ENCODE measurements at regions not wholly inside any gene's neighbourhood (a gene's known extent, or its start where the extent isn't known, plus 50 kb on each side); places are given as distances from the start of the nearest gene placed in this dataset.

- intact Hi-C loops (cut with DNase I; ENCODE audit: low total_unique reads) = no loop called here
- Histone ChIP-seq H3K36me3 (no peaks in the 10 kb centered on the region), H3K9me3 (no peaks in the 10 kb centered on the region), H3K4me3 (no peak overlapping the region), H3K27me3 (peaks cover 0 to 3% of the 10 kb centered on the region in 2 donors), H3K27ac (no peak overlapping the region), H3K4me1 (no peaks in the 10 kb centered on the region)
- no peak for DNase-seq (ENCODE audit: low spot score in 2 of 2)
- no peak for TF ChIP-seq POLR2AphosphoS5 (IDR thresholded peaks at IDR 0.05)
- TF ChIP-seq, protein P1, sequence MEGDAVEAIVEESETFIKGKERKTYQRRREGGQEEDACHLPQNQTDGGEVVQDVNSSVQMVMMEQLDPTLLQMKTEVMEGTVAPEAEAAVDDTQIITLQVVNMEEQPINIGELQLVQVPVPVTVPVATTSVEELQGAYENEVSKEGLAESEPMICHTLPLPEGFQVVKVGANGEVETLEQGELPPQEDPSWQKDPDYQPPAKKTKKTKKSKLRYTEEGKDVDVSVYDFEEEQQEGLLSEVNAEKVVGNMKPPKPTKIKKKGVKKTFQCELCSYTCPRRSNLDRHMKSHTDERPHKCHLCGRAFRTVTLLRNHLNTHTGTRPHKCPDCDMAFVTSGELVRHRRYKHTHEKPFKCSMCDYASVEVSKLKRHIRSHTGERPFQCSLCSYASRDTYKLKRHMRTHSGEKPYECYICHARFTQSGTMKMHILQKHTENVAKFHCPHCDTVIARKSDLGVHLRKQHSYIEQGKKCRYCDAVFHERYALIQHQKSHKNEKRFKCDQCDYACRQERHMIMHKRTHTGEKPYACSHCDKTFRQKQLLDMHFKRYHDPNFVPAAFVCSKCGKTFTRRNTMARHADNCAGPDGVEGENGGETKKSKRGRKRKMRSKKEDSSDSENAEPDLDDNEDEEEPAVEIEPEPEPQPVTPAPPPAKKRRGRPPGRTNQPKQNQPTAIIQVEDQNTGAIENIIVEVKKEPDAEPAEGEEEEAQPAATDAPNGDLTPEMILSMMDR (IDR thresholded peaks at IDR 0.05) = no peak
- no peak for TF ChIP-seq POLR2A (IDR thresholded peaks at IDR 0.05)
Measured at GRCh38 chr16:17847234-17847795, 376.6 kb upstream of the XYLT1 start.

GRCh38 chr16:17846030-17846429 lies 375.3 kb upstream of the XYLT1 start:
- no peak for DNase-seq (ENCODE audit: low spot score in 2 of 2)
- no peak overlapping the region for H3K27ac ChIP-seq
- TF ChIP-seq, protein P1 (IDR thresholded peaks at IDR 0.05) = no peak
- no peak for TF ChIP-seq POLR2A (IDR thresholded peaks at IDR 0.05)
- no peak for TF ChIP-seq POLR2AphosphoS5 (IDR thresholded peaks at IDR 0.05)
- H3K4me1 ChIP-seq = no peaks in the 10 kb centered on the region
- H3K4me3 ChIP-seq = no peak overlapping the region
- intact Hi-C loops (cut with DNase I; ENCODE audit: low total_unique reads) = no loop called here
- no peaks in the 10 kb centered on the region for H3K9me3 ChIP-seq
- H3K27me3 ChIP-seq = peaks cover 0 to 3% of the 10 kb centered on the region in 2 donors
- no peaks in the 10 kb centered on the region for H3K36me3 ChIP-seq

GRCh38 chr16:17845031-17845430 lies 374.3 kb upstream of the XYLT1 start:
- H3K27ac ChIP-seq = no peak overlapping the region
- intact Hi-C loops (cut with DNase I; ENCODE audit: low total_unique reads) = no loop called here
- peaks cover 0 to 3% of the 10 kb centered on the region in 2 donors for H3K27me3 ChIP-seq
- H3K4me3 ChIP-seq = no peak overlapping the region
- H3K9me3 ChIP-seq = no peaks in the 10 kb centered on the region
- H3K4me1 ChIP-seq = no peaks in the 10 kb centered on the region
- TF ChIP-seq POLR2A (IDR thresholded peaks at IDR 0.05) = no peak
- TF ChIP-seq, protein P1 (IDR thresholded peaks at IDR 0.05) = no peak
- TF ChIP-seq POLR2AphosphoS5 (IDR thresholded peaks at IDR 0.05) = no peak
- no peaks in the 10 kb centered on the region for H3K36me3 ChIP-seq
- no peak for DNase-seq (ENCODE audit: low spot score in 2 of 2)

GRCh38 chr16:17843905-17844304 lies 373.1 kb upstream of the XYLT1 start:
- intact Hi-C loops (cut with DNase I; ENCODE audit: low total_unique reads) = no loop called here
- no peaks in the 10 kb centered on the region for H3K36me3 ChIP-seq

GRCh38 chr16:17839907-17840306 lies 369.1 kb upstream of the XYLT1 start:
- DNase-seq (ENCODE audit: low spot score in 2 of 2) = no peak
- intact Hi-C loops (cut with DNase I; ENCODE audit: low total_unique reads) = no loop called here
- Histone ChIP-seq H3K4me3 (no peak overlapping the region), H3K9me3 (no peaks in the 10 kb centered on the region), H3K36me3 (no peaks in the 10 kb centered on the region), H3K4me1 (no peaks in the 10 kb centered on the region), H3K27me3 (peaks cover 0 to 5% of the 10 kb centered on the region in 2 donors), H3K27ac (no peak overlapping the region)
- TF ChIP-seq, protein P1 (IDR thresholded peaks at IDR 0.05) = no peak
- TF ChIP-seq POLR2AphosphoS5 (IDR thresholded peaks at IDR 0.05) = no peak
- no peak for TF ChIP-seq POLR2A (IDR thresholded peaks at IDR 0.05)

More at GRCh38 chr16:17843905-17844304, 373.1 kb upstream of the XYLT1 start:
- H3K4me1 ChIP-seq = no peaks in the 10 kb centered on the region
- no peak for DNase-seq (ENCODE audit: low spot score in 2 of 2)
- H3K9me3 ChIP-seq = no peaks in the 10 kb centered on the region
- H3K4me3 ChIP-seq = no peak overlapping the region
- H3K27ac ChIP-seq = no peak overlapping the region
- TF ChIP-seq POLR2A (IDR thresholded peaks at IDR 0.05) = no peak
- TF ChIP-seq POLR2AphosphoS5 (IDR thresholded peaks at IDR 0.05) = no peak
- TF ChIP-seq, protein P1 (IDR thresholded peaks at IDR 0.05) = no peak
- H3K27me3 ChIP-seq = peaks cover 0 to 7% of the 10 kb centered on the region in 2 donors

Measured in breast epithelium (tissue), 4 donors.